Endothelial cell of umbilical vein (primary cell): ENCODE measurements at regions not wholly inside any gene's neighbourhood (a gene's known extent, or its start where the extent isn't known, plus 50 kb on each side); places are given as distances from the start of the nearest gene placed in this dataset.

ENCODE experiments used
- BruUV-seq: library from RNA; stranded (reverse); fragments of 400-500 nt; replicated peaks from 2 replicates; lab custom pipeline; 2021; lab: Mats Ljungman, UMichigan
- CTCF ChIA-PET: fragments of 300-600, 350-600 bp; sonication (Branson Sonifier 250); formaldehyde crosslinking; loops from one replicate; lab custom pipeline; 2021; ENCODE audit warnings: antibody characterized with exemption, inconsistent platforms; lab: Charles Lee
- POLR2A ChIA-PET: fragments of 300-600, 350-600 bp; sonication (Branson Sonifier 250); formaldehyde crosslinking; loops from one replicate; lab custom pipeline; 2021; ENCODE audit warnings: antibody characterized with exemption, inconsistent platforms; lab: Charles Lee
- DNase-seq: peaks from one replicate; pipeline ENCODE4 v3.0.0-alpha.2; 2011; ENCODE audit warnings: low read depth, low spot score
- FAIRE-seq: peaks from 2 replicates; lab custom pipeline; 2011; peaks lifted over from hg19 to GRCh38; lab: Jason Lieb, UNC
- H2AFZ ChIP-seq: 2 replicates; pipeline ENCODE4 v1.6.0; 2012; ENCODE audit warnings: low read depth, low read length, control low read depth, inconsistent platforms
- H3K27ac ChIP-seq: 2 replicates; pipeline ENCODE4 v1.5.1; 2011; ENCODE audit warnings: low read depth, mild to moderate bottlenecking, control low read depth, low read length, moderate library complexity; ENCODE audit not compliant: insufficient read depth
- H3K27me3 ChIP-seq, 2 experiments: 2 replicates each; pipeline versions ENCODE4 v1.6.0 to v1.6.1; 2011; ENCODE audit warnings: low read length in 2 of 2, mixed read lengths in 1 of 2; ENCODE audit not compliant: control insufficient read depth in 2 of 2, insufficient read depth in 2 of 2
- H3K36me3 ChIP-seq, 2 experiments: 2 replicates in 1 of 2; 3 replicates in 1 of 2; pipeline ENCODE4 v1.5.1; 2011; ENCODE audit warnings: low read length in 2 of 2, mild to moderate bottlenecking in 1 of 2, moderate library complexity in 1 of 2; ENCODE audit not compliant: control insufficient read depth in 2 of 2, insufficient read depth in 2 of 2; ENCODE audit errors: extremely low read depth in 1 of 2
- H3K4me1 ChIP-seq: 3 replicates; pipeline ENCODE4 v1.5.1; 2011; ENCODE audit warnings: mild to moderate bottlenecking, low read length; ENCODE audit not compliant: control insufficient read depth, insufficient read depth; ENCODE audit errors: extremely low read depth
- H3K4me2 ChIP-seq: 2 replicates; pipeline ENCODE4 v1.6.1; 2011; ENCODE audit warnings: low read length, control low read depth, mixed read lengths; ENCODE audit not compliant: insufficient read depth
- H3K4me3 ChIP-seq, 3 experiments: fragments of 200-600 bp in 1 of 3; sonication (generic), shearing (Covaris generic) in 1 of 3; replicated peaks in 1 of 3; 2 replicates each; pipeline ENCODE4 v1.5.1; 2011 to 2016; ENCODE audit warnings: control low read depth in 3 of 3, low read length in 3 of 3, mild to moderate bottlenecking in 2 of 3, inconsistent platforms in 1 of 3, low read depth in 1 of 3, moderate library complexity in 1 of 3; ENCODE audit not compliant: insufficient read depth in 1 of 3
- H3K79me2 ChIP-seq: 2 replicates; pipeline ENCODE4 v1.6.0; 2012; ENCODE audit warnings: low read length, inconsistent platforms; ENCODE audit not compliant: control insufficient read depth, insufficient read depth
- H3K9ac ChIP-seq: replicated peaks from 2 replicates; pipeline ENCODE3; 2011; ENCODE audit warnings: low read length, control low read depth; ENCODE audit not compliant: insufficient read depth; ENCODE audit errors: extremely low read depth
- H3K9me1 ChIP-seq: replicated peaks from 3 replicates; pipeline ENCODE4 v1.6.0; 2011; ENCODE audit warnings: mild to moderate bottlenecking, low read length; ENCODE audit not compliant: control insufficient read depth, insufficient read depth; ENCODE audit errors: extremely low read depth
- H3K9me3 ChIP-seq: replicated peaks from 2 replicates; pipeline ENCODE4 v1.5.1; 2012; ENCODE audit warnings: low read length, inconsistent platforms; ENCODE audit not compliant: control insufficient read depth, insufficient read depth
- H4K20me1 ChIP-seq: replicated peaks from 2 replicates; pipeline ENCODE3; 2011; ENCODE audit warnings: mild to moderate bottlenecking, low read length; ENCODE audit not compliant: control insufficient read depth, insufficient read depth; ENCODE audit errors: extremely low read depth
- CTCF ChIP-seq, 2 donors: IDR thresholded peaks; 1 replicate in 1 of 2; 2 replicates in 1 of 2; pipeline ENCODE4 v1.5.1; 2011; ENCODE audit warnings: low read length in 2 of 2, mild to moderate bottlenecking in 2 of 2, moderate library complexity in 2 of 2, control low read depth in 1 of 2, inconsistent platforms in 1 of 2, low read depth in 1 of 2; ENCODE audit not compliant: insufficient read depth in 1 of 2; ENCODE audit errors: extremely low read depth in 1 of 2
- EZH2 ChIP-seq: IDR thresholded peaks from 2 replicates; pipeline ENCODE4 v1.6.1; 2012; ENCODE audit warnings: borderline replicate concordance, low read depth, mild to moderate bottlenecking, moderate library complexity, low read length, inconsistent platforms; ENCODE audit not compliant: severe bottlenecking
- FOS ChIP-seq: IDR thresholded peaks from 2 replicates; pipeline ENCODE4 v1.6.1; 2011; ENCODE audit warnings: mild to moderate bottlenecking, low read length, moderate library complexity, borderline replicate concordance; ENCODE audit not compliant: insufficient read depth
- GATA2 ChIP-seq: IDR thresholded peaks from 2 replicates; pipeline ENCODE4 v1.7.0; 2011; ENCODE audit warnings: low read depth, mild to moderate bottlenecking, moderate library complexity, mixed read lengths, low read length; ENCODE audit not compliant: insufficient read length, insufficient read depth
- JUN ChIP-seq: IDR thresholded peaks from 2 replicates; pipeline ENCODE4 v1.6.1; 2011; ENCODE audit warnings: borderline replicate concordance, low read depth; ENCODE audit not compliant: insufficient read length, insufficient read depth
- MAX ChIP-seq: IDR thresholded peaks from 2 replicates; pipeline ENCODE4 v1.6.1; 2011; ENCODE audit not compliant: insufficient read depth, insufficient read length
- MYC ChIP-seq: IDR thresholded peaks from one replicate; pipeline ENCODE4 v1.6.1; 2011; ENCODE audit warnings: mild to moderate bottlenecking, low read depth, low read length
- POLR2A ChIP-seq: IDR thresholded peaks from 2 replicates; pipeline ENCODE4 v1.6.1; 2012; ENCODE audit warnings: low read depth, mild to moderate bottlenecking, control low read depth, low read length
- POLR2AphosphoS5 ChIP-seq: IDR thresholded peaks from 2 replicates; pipeline ENCODE4 v1.6.1; 2012; ENCODE audit warnings: low read depth, mild to moderate bottlenecking, control low read depth, low read length, moderate library complexity; ENCODE audit not compliant: insufficient read depth
- dilution Hi-C: fragments of 300-500 bp; cut with MboI; formaldehyde crosslinking; loops from one replicate; pipeline ENCODE4 v1.15.0; 2019; ENCODE audit warnings: low sequenced_read_pairs; ENCODE audit not compliant: extremely low pct_ligation_motif_present
- intact Hi-C: fragments of 100-400 bp; cut with micrococcal nuclease; formaldehyde crosslinking; loops from one replicate; pipeline ENCODE4 v1.10.0; 2022

DNA sequence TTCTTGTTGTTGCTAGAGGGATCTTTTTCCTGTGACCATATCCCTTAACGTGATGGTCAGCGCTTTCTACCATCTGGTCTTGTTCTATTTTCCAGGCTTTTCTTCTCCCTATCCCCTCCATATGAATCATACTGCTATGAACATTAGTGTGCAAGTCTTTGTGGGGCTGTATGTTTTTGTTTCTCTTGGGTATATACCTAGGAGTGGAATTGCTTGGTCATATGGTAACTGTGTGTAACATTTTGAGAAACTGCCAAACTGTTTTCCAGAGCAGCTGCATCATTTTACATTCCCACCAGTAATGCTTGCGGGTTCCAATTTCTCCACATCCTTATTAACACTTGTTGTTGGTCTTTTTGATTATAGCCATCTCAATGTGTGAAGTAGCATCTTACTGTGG lies 121.4 kb downstream of the SPRY1 start:
- Histone ChIP-seq H3K9ac (no peak overlapping the region), H3K4me3 (no peak overlapping the region), H3K27ac (no peak overlapping the region), H3K4me2 (no peak overlapping the region), H3K9me1 (no peaks in the 10 kb centered on the region), H3K27me3 (peaks cover 0 to 4% of the 10 kb centered on the region in 2 experiments), H4K20me1 (no peaks in the 10 kb centered on the region), H2AFZ (no peak overlapping the region), H3K4me1 (no peaks in the 10 kb centered on the region), H3K36me3 (no peaks in the 10 kb centered on the region), H3K79me2 (no peaks in the 10 kb centered on the region), H3K9me3 (no peaks in the 10 kb centered on the region)
- TF ChIP-seq FOS (no peak), POLR2A (no peak), POLR2AphosphoS5 (no peak), GATA2 (no peak), JUN (no peak), EZH2 (no peak), CTCF (IDR thresholded peaks at IDR 0.05; ENCODE audit: extremely low read depth in 1 of 2, insufficient read depth in 1 of 2, low read depth in 1 of 2, low read length in 2 of 2) (no peak), MAX (no peak), MYC (no peak)
- POLR2A ChIA-PET: no interaction called here
- dilution Hi-C loops: no loop called here
- BruUV-seq: no TSS peak
- CTCF ChIA-PET: no interaction called here
- intact Hi-C loops: no loop called here
- FAIRE-seq (no peak), DNase-seq (no peak)
